ENCODE measurements at regions not wholly inside any gene's neighbourhood (a gene's known extent, or its start where the extent isn't known, plus 50 kb on each side); places are given as distances from the start of the nearest gene placed in this dataset.

- TF ChIP-seq REST (IDR thresholded peaks at IDR 0.05; ENCODE audit: insufficient replicate concordance, low read depth) = no peak
- no peak for TF ChIP-seq CTCF (IDR thresholded peaks at IDR 0.05; ENCODE audit: insufficient read depth, low read length)
Measured at GRCh38 chr18:28826107-28826506, 649.2 kb upstream of the CDH2 start.
